Right lobe of liver (tissue), 6 donors: ENCODE measurements at regions not wholly inside any gene's neighbourhood (a gene's known extent, or its start where the extent isn't known, plus 50 kb on each side); places are given as distances from the start of the nearest gene placed in this dataset.

Experiments
- ATAC-seq, 4 donors: fragments of 200-7000 bp; cut with Tn5 transposase; one replicate each; pipeline ENCODE4 v1.9.1; 2020; ENCODE audit warnings: mild to moderate bottlenecking in 4 of 4, moderate library complexity in 4 of 4
- DNase-seq, 3 donors: peaks; one replicate each; pipeline ENCODE4 v3.0.0-alpha.2; 2020
- H3K27ac ChIP-seq, 3 donors: fragments of 200-600 bp; one replicate each; pipeline ENCODE4 v1.8.0; 2022
- H3K27me3 ChIP-seq, 2 donors: fragments of 200-600 bp; one replicate each; pipeline ENCODE4 v1.8.0; 2022
- H3K36me3 ChIP-seq, 4 donors: fragments of 200-600 bp; sonication (generic) in 1 of 4; one replicate each; pipeline versions ENCODE4 v1.5.1 to v1.8.0; 2017 to 2022; ENCODE audit warnings: control low read depth in 1 of 4
- H3K4me1 ChIP-seq, 4 donors: fragments of 200-600 bp; sonication (generic) in 1 of 4; one replicate each; pipeline versions ENCODE4 v1.5.1 to v1.8.0; 2017 to 2022; ENCODE audit warnings: control low read depth in 1 of 4
- H3K4me3 ChIP-seq, 3 donors: fragments of 200-600 bp; one replicate each; pipeline ENCODE4 v1.8.0; 2022
- H3K9me3 ChIP-seq, 4 donors: fragments of 200-600 bp; sonication (generic) in 1 of 4; one replicate each; pipeline versions ENCODE4 v1.5.1 to v1.8.0; 2017 to 2022; ENCODE audit warnings: control low read depth in 1 of 4
- POLR2A ChIP-seq: fragments of 450-650 bp; IDR thresholded peaks from one replicate; pipeline ENCODE4 v1.6.1; 2017; ENCODE audit warnings: antibody characterized with exemption, mild to moderate bottlenecking
- WGBS: methylation state at CpG from one replicate; pipeline ENCODE4 v1.1.6; 2018; ENCODE audit warnings: low coverage, low lambda C conversion rate; ENCODE audit not compliant: insufficient coverage; ENCODE audit errors: missing lambda C conversion rate; 5-methylcytosine and 5-hydroxymethylcytosine counted together
- intact Hi-C, 2 donors: fragments of 100-400 bp; cut with DNase I; formaldehyde crosslinking; loops; one replicate each; pipeline versions ENCODE4 v1.11.2 to v1.14.1; 2022
- TF ChIP-seq, protein P1 (sequence below), 4 donors: fragments of 200-600 bp in 3 of 4; fragments of 450-650 bp in 1 of 4; IDR thresholded peaks; one replicate each; pipeline versions ENCODE4 v1.5.1 to v1.8.0; 2016 to 2022; ENCODE audit warnings: antibody characterized with exemption in 4 of 4, mild to moderate bottlenecking in 2 of 4
- donor health status: DM: no; HTN: yes; CAD: no.
- donor health status: DM: no; HTN: no; CAD: no.
- donor health status: DM: no; HTN: no; CAD: no.
- donor health status: DM: no; HTN: yes; CAD: no.
- donor health status: DM: no; HTN: yes; CAD: no.

DNA sequence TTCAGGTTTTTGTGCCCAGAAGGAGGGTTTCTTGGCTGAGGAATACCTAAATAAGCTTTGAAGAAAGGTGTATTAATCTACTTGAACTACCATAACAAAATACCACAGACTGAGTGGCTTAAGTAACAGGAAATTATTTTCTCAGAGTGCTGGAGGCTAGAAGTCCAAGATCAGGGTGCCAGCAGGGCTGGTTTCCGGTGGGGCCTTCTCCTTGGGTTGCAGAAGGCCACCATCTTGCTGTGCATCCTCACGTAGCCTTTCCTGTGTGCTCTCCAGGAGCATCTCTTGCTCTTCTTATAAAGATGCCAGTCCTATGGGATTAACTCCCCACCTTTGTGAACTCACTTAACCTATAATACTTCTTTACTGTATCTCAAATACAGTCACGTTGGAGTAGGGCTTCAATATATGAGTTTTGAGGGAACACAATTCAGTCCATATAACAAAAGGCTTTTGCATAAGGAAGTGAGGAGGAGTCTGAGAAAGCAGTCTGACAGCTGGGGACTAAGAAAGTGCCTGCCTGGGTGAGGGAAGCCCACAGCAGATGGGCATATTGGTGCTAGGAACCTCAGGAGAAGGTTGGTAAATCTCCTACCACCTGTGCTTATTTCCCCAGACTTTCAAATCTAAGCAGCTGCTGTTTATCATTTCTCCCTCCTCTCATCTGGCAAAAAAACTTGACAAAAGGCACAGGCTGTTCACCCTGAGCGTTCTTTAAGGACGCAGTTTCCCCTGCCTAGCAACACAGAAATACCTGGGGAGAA, 89.6 kb upstream of the CBLB start:
- no peak for ATAC-seq
- WGBS = 52% methylated on average over 2 of the region's 5 CpGs
- Histone ChIP-seq H3K4me3 (no peak overlapping the region), H3K36me3 (no peaks in the 10 kb centered on the region), H3K9me3 (no peaks in the 10 kb centered on the region), H3K4me1 (peaks cover 0 to 12% (median 3%) of the 10 kb centered on the region in 4 donors), H3K27me3 (no peaks in the 10 kb centered on the region), H3K27ac (no peak overlapping the region)
- no peak for DNase-seq
- TF ChIP-seq, protein P1, sequence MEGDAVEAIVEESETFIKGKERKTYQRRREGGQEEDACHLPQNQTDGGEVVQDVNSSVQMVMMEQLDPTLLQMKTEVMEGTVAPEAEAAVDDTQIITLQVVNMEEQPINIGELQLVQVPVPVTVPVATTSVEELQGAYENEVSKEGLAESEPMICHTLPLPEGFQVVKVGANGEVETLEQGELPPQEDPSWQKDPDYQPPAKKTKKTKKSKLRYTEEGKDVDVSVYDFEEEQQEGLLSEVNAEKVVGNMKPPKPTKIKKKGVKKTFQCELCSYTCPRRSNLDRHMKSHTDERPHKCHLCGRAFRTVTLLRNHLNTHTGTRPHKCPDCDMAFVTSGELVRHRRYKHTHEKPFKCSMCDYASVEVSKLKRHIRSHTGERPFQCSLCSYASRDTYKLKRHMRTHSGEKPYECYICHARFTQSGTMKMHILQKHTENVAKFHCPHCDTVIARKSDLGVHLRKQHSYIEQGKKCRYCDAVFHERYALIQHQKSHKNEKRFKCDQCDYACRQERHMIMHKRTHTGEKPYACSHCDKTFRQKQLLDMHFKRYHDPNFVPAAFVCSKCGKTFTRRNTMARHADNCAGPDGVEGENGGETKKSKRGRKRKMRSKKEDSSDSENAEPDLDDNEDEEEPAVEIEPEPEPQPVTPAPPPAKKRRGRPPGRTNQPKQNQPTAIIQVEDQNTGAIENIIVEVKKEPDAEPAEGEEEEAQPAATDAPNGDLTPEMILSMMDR (IDR thresholded peaks at IDR 0.05) = no peak
- TF ChIP-seq POLR2A = no peak
- intact Hi-C loops = no loop called here

DNA sequence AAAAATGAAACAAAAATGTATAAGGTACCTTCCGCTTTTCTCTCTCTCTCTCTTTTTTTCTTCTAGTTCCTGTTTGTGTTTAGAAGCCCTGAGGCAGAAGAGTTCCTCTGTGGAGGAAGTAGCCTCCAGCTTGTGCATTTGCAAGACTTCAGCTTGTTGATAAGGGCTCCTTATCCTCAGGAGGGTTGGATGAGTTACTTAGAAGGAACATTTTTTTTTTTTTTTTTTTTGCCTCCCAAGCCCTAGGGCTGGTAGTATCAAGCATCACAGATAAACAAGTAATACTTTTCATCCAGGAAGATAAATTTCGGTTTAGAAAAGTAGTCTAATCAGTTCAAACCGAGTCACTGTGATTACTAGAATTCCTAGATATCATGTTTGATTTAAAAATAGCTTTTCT, 91.0 kb upstream of the CBLB start:
- intact Hi-C loops = no loop called here
- H3K27me3 ChIP-seq = no peaks in the 10 kb centered on the region
- no peak for TF ChIP-seq POLR2A
- TF ChIP-seq, protein P1 (IDR thresholded peaks at IDR 0.05) = no peak
- no peak for DNase-seq
- H3K4me1 ChIP-seq = peaks cover 0 to 13% (median 3%) of the 10 kb centered on the region in 4 donors
- H3K9me3 ChIP-seq = no peaks in the 10 kb centered on the region
- 56% methylated on average over 3 of the region's 3 CpGs for WGBS
- no peak overlapping the region for H3K27ac ChIP-seq
- no peak overlapping the region for H3K4me3 ChIP-seq
- ATAC-seq = peak in 3 of 4 donors; percentile 32 to 57 (median 32)
- no peaks in the 10 kb centered on the region for H3K36me3 ChIP-seq

DNA sequence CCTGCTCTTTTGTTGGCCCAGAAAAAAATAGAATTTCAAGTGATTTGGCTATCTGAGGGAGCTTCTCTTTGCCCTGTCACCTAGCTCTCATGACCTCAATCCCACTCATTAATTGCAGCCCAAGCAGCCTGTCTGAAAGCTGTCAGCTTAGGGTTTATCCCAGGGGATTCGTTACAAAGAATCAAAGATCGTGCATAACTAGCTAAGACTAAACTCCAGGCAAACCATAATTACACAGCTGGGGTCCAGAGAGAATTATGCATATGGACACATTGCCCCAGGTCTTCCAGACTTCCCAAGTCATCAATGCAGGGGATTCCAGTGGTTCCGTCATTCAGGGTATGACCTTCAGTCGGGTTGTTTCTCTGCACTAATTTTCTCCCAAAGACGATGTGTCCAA, 91.6 kb upstream of the CBLB start:
- WGBS = 60% methylated on average over 2 of the region's 5 CpGs
- TF ChIP-seq, protein P1 (IDR thresholded peaks at IDR 0.05) = no peak
- TF ChIP-seq POLR2A = no peak
- DNase-seq (no peak), ATAC-seq (no peak)
- no peak overlapping the region for H3K27ac ChIP-seq
- H3K4me1 ChIP-seq = peaks cover 0 to 13% (median 3%) of the 10 kb centered on the region in 4 donors
- H3K36me3 ChIP-seq = no peaks in the 10 kb centered on the region
- intact Hi-C loops = no loop called here
- no peaks in the 10 kb centered on the region for H3K27me3 ChIP-seq
- no peaks in the 10 kb centered on the region for H3K9me3 ChIP-seq
- no peak overlapping the region for H3K4me3 ChIP-seq

DNA sequence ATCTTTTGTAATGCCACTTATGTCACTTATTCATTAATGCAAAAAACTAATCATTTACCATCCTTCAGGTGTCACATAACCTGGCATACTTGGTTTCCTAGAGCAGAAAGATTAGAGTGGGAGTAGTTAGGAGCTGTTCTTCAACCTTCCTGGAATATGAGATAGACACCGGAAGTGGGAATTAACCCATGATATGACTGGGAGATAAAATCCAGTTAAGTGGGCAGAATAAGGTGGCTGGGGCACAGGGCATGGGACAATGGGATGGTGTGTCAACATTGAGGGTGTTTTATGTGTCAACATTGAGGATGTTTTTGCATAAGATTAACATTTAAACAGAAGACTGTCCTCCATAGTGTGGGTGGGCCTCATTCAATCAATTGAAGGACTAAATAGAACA, 94.3 kb upstream of the CBLB start:
- Histone ChIP-seq H3K9me3 (no peaks in the 10 kb centered on the region), H3K4me1 (peaks cover 0 to 13% (median 3%) of the 10 kb centered on the region in 4 donors), H3K4me3 (no peak overlapping the region), H3K27ac (peak overlapping the region in 1 of 3 donors; percentile 55), H3K27me3 (no peaks in the 10 kb centered on the region), H3K36me3 (no peaks in the 10 kb centered on the region)
- TF ChIP-seq, protein P1 (IDR thresholded peaks at IDR 0.05) = no peak
- no peak for TF ChIP-seq POLR2A
- ATAC-seq (peak in 2 of 4 donors; percentile 18 to 31), DNase-seq (no peak)
- intact Hi-C loops = no loop called here
- 64% methylated on average over 1 of the region's 1 CpG for WGBS
